Motor neuron (in vitro differentiated cells): ENCODE measurements at regions not wholly inside any gene's neighbourhood (a gene's known extent, or its start where the extent isn't known, plus 50 kb on each side); places are given as distances from the start of the nearest gene placed in this dataset.
"Not testable (repeated sequence)": the region's sequence is repeated elsewhere in the genome, so short reads cannot be mapped to it uniquely, and the experiment has no call there.

Experiments
- ATAC-seq, 8 experiments: fragments of 200-7000 bp; cut with Tn5 transposase; replicated peaks in 6 of 8; 2 replicates each; pipeline ENCODE4 v1.8.0; 2021; ENCODE audit warnings: mild to moderate bottlenecking in 8 of 8, moderate library complexity in 8 of 8
- H3K27ac ChIP-seq, 2 donors: fragments of 250-450 bp; sonication (Bioruptor Pico); 2 replicates each; pipeline ENCODE4 v1.9.0; 2021; ENCODE audit warnings: antibody characterized with exemption in 2 of 2, mild to moderate bottlenecking in 2 of 2, moderate library complexity in 1 of 2
- H3K4me1 ChIP-seq, 2 donors: fragments of 250-450 bp; sonication (Bioruptor Pico); replicated peaks in 1 of 2; 2 replicates each; pipeline ENCODE4 v1.6.1; 2021; ENCODE audit warnings: antibody characterized with exemption in 2 of 2, mild to moderate bottlenecking in 2 of 2, moderate library complexity in 1 of 2
- H3K4me3 ChIP-seq, 5 donors: fragments of 250-450 bp; sonication (Bioruptor Pico); 2 replicates each; pipeline ENCODE4 v1.9.0; 2021; ENCODE audit warnings: antibody characterized with exemption in 5 of 5, mild to moderate bottlenecking in 5 of 5, moderate library complexity in 4 of 5
- WGBS, 10 experiments: fragments of 450-650 bp; shearing (Covaris generic); methylation state at CpG; one replicate each; pipeline ENCODE4 v1.0.0; 2022; 5-methylcytosine and 5-hydroxymethylcytosine counted together
- in situ Hi-C, 9 experiments: fragments of 400-800 bp; cut with MboI; loops; one replicate each; pipeline ENCODE4 v1.15.0; 2021; ENCODE audit warnings: low sequenced_read_pairs in 9 of 9, low pct_unique_long_range_greater_than_20kb in 2 of 9; ENCODE audit not compliant: unreplicated experiment in 9 of 9

DNA sequence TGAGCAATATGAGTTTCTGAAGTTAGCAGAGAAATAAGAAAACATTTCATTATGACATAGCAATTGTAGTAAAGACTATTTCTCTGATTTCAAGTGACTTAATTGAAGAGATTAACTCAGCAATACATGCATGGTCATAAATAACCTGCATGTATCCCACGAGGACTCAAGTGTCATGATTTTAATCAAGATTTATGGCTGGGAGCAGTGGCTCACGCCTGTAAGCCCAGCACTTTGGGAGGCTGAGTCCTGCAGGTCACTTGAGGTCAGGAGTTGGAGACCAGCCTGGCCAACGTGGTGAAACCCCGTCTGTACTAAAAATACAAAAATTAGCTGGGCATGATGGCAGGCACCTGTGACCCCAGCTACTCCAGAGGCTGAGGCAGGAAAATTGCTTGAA, 311.9 kb upstream of the PLD5 start:
- no peak overlapping the region for H3K4me3 ChIP-seq
- no peak overlapping the region for H3K27ac ChIP-seq
- ATAC-seq = peak in 5 of 8 experiments; percentile 79 to 98 (median 93)
- WGBS, 10 experiments = 0 to 28% (median 0%) methylated on average over 1 to 4 of the region's 4 CpGs; no CpG with 5 or more reads in 2 of the 10 experiments
- peaks cover 6 to 9% of the 10 kb centered on the region in 2 donors for H3K4me1 ChIP-seq
- in situ Hi-C loops = no loop called here

DNA sequence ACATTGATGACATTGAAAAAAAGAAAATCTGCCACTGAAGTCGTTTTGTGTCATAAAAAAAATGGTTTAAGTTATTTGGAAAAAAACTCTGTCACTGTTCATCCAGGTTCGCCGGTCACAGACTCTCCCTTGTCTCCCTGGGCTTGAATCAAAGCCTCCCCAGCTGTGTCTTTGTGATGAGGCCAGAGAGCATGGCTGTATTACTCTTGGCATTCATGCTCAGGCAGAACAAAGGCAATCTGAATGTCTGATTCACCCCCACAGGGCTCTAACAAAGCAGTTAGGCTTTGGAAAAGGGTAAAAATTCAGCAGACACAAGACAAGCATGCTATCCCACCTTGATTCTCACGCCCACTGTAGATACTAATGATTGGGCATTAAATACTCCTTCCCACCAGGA, 304.3 kb upstream of the PLD5 start:
- H3K27ac ChIP-seq = no peak overlapping the region
- peak in 5 of 8 experiments; percentile 74 to 88 (median 78) for ATAC-seq
- in situ Hi-C loops = no loop called here
- 0 to 34% (median 22%) methylated on average over 1 to 4 of the region's 4 CpGs; no CpG with 5 or more reads in 2 of the 10 experiments for WGBS, 10 experiments
- peaks cover 9 to 18% of the 10 kb centered on the region in 2 donors for H3K4me1 ChIP-seq
- no peak overlapping the region for H3K4me3 ChIP-seq

DNA sequence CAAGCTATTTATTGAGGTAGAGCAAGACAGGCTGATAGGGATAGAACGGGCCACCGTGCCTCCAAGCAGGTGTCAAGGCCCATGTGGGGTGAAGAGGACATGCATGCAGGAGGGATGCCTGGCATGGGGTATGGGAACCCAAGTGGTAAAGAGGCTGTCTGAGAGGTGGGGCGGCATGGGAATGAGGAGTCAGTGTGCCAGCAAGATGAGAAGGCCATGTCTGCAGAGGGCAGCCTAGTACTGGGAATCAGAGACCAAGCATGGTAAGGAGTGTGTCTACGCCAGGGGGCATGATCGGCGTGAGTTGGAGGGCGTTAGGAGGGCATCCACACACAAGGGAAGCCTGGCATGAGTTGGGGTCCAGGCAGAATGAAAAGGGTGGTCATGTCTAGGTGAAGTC, 303.7 kb upstream of the PLD5 start:
- Histone ChIP-seq H3K4me1 (peaks cover 9 to 18% of the 10 kb centered on the region in 2 donors), H3K27ac (no peak overlapping the region), H3K4me3 (no peak overlapping the region)
- WGBS, 10 experiments = 0 to 100% (median 84%) methylated on average over 1 to 7 of the region's 7 CpGs; no CpG with 5 or more reads in 1 of the 10 experiments
- in situ Hi-C loops = no loop called here
- no peak for ATAC-seq

DNA sequence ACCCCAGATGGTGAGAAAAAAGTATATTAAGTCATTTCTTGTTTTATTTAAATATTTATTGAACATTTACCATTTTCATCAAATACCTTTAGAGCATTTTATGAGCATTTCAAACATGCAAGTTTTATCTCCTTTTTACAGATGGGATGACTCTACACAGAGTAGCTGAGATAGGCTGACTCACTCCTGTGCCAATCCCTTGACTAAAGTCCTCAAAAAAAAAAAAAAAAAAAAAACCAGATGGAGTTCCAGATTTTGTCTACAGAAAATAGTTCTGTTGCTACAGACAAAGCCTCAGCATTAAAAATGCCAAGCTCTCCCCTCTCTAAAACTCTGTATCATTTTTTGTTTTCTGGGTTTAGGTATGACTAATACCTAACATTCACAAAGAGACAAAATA, 303.0 kb upstream of the PLD5 start:
- in situ Hi-C loops = no loop called here
- peaks cover 9 to 18% of the 10 kb centered on the region in 2 donors for H3K4me1 ChIP-seq
- H3K27ac ChIP-seq = no peak overlapping the region
- peak in 1 of 8 experiments; percentile 25 for ATAC-seq
- no peak overlapping the region for H3K4me3 ChIP-seq

DNA sequence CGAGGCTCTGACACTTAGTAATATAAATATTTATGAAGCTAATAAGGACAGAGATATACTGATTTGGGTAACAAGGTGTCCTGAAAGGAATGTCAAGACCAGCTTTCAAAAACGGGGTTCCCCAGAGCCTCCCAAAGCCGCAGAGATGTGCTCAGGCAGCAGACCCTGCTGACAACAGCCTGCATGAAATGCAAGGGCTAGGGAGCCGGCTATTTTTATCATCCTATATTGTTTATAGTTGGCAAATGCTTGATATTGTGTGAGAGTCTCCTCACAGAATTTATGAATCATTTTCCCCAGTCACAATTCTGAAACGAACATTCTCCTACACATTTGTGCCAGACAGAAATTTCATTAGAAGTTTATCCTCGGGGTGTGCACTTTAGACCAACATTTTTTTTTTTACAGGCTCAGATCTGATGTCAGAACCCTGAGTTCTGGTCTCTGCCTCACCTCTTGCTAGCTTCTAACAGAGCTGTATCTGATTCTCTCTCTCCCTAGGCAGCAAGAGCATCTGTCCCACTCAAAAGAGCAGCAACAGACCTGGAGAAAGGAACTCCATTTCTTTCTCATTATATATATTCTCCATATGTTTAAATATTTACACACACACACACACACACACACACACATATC, 302.3 kb upstream of the PLD5 start:
- Histone ChIP-seq H3K27ac (no peak overlapping the region), H3K4me1 (peaks cover 9 to 18% of the 10 kb centered on the region in 2 donors), H3K4me3 (no peak overlapping the region)
- 0 to 79% (median 28%) methylated on average over 1 to 6 of the region's 6 CpGs; no CpG with 5 or more reads in 2 of the 10 experiments for WGBS, 10 experiments
- ATAC-seq = peak in 4 of 8 experiments; percentile 36 to 68 (median 50)
- in situ Hi-C loops = no loop called here

DNA sequence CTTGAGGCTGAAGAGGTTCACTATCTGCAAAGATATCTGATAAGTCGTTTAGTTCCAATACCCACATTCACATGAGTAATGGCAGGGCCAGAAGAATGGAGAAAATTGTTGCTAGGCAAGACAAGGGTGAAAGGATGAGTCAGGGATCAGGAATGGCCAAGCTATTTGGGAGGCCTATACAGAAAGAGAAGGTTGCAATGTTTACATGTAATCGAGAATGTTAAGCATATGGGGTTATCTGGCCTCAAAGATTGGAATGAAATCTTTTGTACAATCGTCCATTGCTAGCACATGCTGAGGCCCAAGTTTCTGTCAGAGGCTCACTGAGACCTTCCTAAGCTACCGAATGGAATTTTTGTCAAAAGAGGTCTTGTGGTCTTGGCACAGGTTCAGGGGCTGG, 299.9 kb upstream of the PLD5 start:
- WGBS, 10 experiments = 6 to 84% (median 56%) methylated on average over 1 to 4 of the region's 4 CpGs; no CpG with 5 or more reads in 2 of the 10 experiments
- H3K4me3 ChIP-seq = no peak overlapping the region
- no peak overlapping the region for H3K27ac ChIP-seq
- peak in 2 of 8 experiments; percentile 36 to 64 for ATAC-seq
- in situ Hi-C loops = no loop called here
- peaks cover 9 to 18% of the 10 kb centered on the region in 2 donors for H3K4me1 ChIP-seq

DNA sequence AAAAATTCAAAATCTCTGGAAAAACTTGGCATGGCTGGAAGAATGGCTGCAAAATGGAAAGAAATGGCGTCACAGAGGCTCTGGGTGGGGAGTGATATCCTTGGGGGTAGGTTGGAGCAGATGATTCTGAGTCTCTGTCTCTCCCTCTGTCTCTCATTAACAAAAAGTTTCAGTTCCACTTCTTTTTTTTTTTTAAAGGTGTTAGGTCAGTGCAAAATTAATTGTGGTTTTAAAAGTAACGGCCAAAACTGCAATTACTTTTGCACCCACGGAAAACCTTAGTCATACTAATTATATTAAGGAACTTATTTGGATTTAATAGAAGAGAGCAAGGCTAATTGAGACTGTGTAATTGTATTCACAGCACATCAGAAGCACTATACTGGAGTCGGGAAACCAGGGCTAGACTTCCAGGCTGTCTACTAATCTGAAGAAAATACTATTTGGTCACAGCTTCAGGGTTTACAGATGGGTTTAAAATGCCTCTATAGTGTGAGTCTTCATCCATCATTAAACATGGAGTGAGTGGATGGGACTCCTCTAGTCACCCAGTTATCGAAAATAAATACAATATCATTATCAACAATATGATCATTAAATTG, 289.1 kb upstream of the PLD5 start:
- WGBS, 10 experiments = 0 to 98% (median 83%) methylated on average over 1 to 5 of the region's 5 CpGs
- Histone ChIP-seq H3K4me1 (no peaks in the 10 kb centered on the region), H3K27ac (no peak overlapping the region), H3K4me3 (no peak overlapping the region)
- no peak for ATAC-seq
- in situ Hi-C loops = no loop called here

DNA sequence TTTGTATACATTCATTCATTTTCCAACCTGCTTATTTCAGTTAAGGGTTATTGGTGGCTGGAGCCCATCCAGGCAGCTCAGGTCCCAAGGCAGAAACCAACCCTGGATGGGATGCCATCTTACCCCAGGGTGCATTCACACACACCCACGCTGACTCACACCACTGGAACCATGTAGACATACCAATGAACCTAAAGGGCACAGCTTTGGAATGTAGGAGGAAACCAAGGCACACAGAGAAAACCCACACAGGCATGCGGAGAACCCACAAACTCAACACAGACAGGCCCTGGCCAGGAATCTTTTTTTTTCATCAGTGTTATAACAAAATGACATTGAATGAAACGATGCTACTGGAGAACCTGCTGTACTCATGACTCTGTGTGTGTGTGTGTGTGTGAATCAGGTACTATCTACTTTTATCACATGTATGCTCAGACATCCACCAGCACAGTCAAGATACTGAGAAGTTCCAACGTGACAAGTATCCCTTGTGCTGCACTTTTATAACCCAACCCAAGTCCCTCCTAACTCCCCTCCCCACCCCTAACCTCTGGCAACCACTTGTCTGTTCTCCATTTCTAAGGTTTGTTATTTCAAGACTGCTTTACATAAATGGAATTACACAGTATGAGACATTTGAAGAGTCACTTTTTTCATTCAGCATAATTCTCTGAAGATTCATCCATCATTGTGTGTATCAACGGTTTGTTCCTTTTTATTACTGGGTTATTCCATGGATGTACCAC, 286.8 kb upstream of the PLD5 start:
- WGBS, 10 experiments = 0 to 85% (median 63%) methylated on average over 1 to 4 of the region's 5 CpGs; no CpG with 5 or more reads in 4 of the 10 experiments
- in situ Hi-C loops = no loop called here
- no peak overlapping the region for H3K4me3 ChIP-seq
- ATAC-seq = no peak
- no peak overlapping the region for H3K27ac ChIP-seq
- peaks cover 0 to 2% of the 10 kb centered on the region in 2 donors for H3K4me1 ChIP-seq

DNA sequence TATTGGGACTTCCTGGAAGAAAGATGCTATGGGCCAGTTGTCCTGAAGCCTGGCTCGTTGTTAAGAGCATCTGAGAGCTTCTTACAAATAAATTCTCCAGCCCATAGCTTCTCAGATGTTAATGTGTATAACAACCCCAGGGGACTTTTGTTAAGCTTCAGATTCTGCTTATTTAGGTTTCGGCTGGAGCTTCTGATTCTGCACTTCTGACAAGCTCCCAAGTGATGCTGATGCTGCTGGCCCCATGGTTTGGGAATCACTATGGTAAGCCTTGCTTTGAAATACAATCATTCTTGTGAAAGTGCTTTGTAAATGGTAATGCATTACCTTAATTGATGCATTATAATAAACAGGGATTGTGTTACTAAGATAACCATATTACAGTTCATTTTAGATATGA, 281.8 kb upstream of the PLD5 start:
- ATAC-seq = peak in 4 of 8 experiments; percentile 23 to 55 (median 42)
- 0 to 50% (median 12%) methylated on average over 1 to 2 of the region's 2 CpGs; no CpG with 5 or more reads in 2 of the 10 experiments for WGBS, 10 experiments
- Histone ChIP-seq H3K4me3 (no peak overlapping the region), H3K27ac (no peak overlapping the region), H3K4me1 (peaks cover 9 to 13% of the 10 kb centered on the region in 2 donors)
- in situ Hi-C loops = no loop called here

DNA sequence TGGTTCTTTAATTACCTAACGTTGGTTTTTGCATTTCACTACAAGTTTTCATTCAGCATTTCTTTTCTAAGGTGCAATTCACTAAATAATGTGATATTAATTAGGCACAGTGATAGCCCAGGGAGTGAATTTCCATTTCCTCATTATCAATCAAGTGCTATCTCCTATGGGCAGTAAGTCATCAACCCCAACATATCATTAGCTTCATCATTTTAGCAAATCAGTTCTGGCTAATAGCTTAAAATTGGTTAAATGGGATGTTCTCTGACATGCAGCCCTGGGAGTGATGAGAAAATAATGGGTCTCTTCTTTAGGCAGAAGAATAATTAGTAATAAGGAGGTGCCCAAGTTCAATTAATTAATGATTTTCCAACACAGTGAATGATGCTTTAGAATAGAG, 280.9 kb upstream of the PLD5 start:
- peak in 5 of 8 experiments; percentile 21 to 78 (median 45) for ATAC-seq
- H3K27ac ChIP-seq, in situ Hi-C loops, H3K4me3 ChIP-seq: not testable (repeated sequence)
- 0 to 78% (median 33%) methylated on average over 1 of the region's 1 CpG for WGBS, 10 experiments
- H3K4me1 ChIP-seq = peaks cover 9 to 13% of the 10 kb centered on the region in 2 donors

DNA sequence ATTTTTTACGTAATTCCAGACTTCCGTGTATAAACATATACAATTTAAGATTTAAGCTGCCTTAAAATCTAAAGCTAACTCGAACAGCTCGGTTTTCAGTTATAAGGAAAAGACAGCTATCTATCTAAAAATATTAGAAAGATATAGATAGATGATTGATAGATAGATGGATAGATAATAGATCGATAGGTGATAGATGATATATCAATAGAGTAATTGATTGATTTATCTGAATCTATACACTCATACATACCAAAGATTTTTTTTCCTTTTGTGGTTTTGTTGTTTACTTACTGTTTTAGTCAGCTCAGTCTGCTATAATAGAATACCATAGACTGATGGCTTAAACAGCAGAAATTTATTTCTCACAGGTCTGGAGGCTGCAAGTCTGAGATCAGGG, 278.5 kb upstream of the PLD5 start:
- H3K4me1 ChIP-seq = peaks cover 12 to 18% of the 10 kb centered on the region in 2 donors
- in situ Hi-C loops = no loop called here
- 0 to 100% (median 74%) methylated on average over 1 to 5 of the region's 5 CpGs for WGBS, 10 experiments
- H3K27ac ChIP-seq = no peak overlapping the region
- no peak for ATAC-seq
- no peak overlapping the region for H3K4me3 ChIP-seq

DNA sequence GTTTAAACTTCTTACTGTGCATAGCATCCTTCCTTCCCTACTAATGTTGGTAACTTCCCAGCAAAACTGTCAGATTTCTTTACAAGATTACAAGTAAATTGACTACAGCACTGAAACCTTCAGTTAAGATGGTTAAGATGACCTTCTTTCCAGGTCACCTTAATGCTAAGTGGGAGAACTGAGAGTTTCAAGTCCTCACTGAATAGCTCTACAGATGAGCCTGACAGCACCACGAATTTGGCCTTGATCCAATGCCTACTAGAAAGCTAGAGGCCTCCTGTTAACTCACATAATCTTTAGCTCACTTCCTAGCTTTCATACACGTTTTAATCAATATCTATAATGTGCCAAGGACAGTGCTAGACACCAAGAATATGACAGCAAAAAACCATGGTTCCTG, 276.0 kb upstream of the PLD5 start:
- 0 to 86% (median 52%) methylated on average over 1 to 2 of the region's 2 CpGs; no CpG with 5 or more reads in 1 of the 10 experiments for WGBS, 10 experiments
- Histone ChIP-seq H3K4me1 (peaks cover 7 to 13% of the 10 kb centered on the region in 2 donors), H3K27ac (no peak overlapping the region), H3K4me3 (no peak overlapping the region)
- in situ Hi-C loops = no loop called here
- no peak for ATAC-seq

DNA sequence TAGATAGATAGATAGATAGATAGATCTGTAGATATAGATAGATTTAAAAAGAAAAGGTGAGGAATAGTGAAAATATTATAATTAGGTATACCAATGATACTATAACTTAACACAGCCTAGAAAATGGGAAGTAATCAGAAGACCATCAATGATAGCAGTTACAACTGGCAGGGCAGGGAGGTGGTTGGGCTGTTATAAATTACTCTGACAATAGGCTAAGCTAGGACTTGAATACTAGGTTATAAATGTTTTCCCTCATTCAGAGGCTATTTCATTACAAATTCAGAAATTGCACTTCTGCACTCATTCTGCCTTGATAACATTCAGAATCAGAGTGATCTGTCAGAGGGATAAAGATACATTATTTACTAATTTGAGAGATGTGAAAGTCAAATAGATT, 273.4 kb upstream of the PLD5 start:
- in situ Hi-C loops = no loop called here

More for the DNA sequence above, 273.4 kb upstream of the PLD5 start:
- Histone ChIP-seq H3K4me1 (peaks cover 4 to 8% of the 10 kb centered on the region in 2 donors), H3K4me3 (no peak overlapping the region), H3K27ac (no peak overlapping the region)
- peak in 3 of 8 experiments; percentile 70 to 77 (median 74) for ATAC-seq
